Keratinocyte (primary cell): ENCODE measurements at regions not wholly inside any gene's neighbourhood (a gene's known extent, or its start where the extent isn't known, plus 50 kb on each side); places are given as distances from the start of the nearest gene placed in this dataset.

ENCODE experiments used
- DNase-seq: peaks from one replicate; pipeline ENCODE4 v3.0.0-alpha.2; 2011; ENCODE audit warnings: low read depth, missing footprints, low spot score
- FAIRE-seq: peaks from 2 replicates; lab custom pipeline; 2011; peaks lifted over from hg19 to GRCh38; lab: Jason Lieb, UNC
- H2AFZ ChIP-seq: 2 replicates; pipeline ENCODE4 v1.6.0; 2012; ENCODE audit warnings: low read length, control low read depth, inconsistent platforms; ENCODE audit not compliant: control insufficient read depth
- H3K27ac ChIP-seq: 2 replicates; pipeline ENCODE4 v1.5.1; 2011; ENCODE audit warnings: low read length; ENCODE audit not compliant: control insufficient read depth, insufficient read depth
- H3K27me3 ChIP-seq: 3 replicates; pipeline ENCODE4 v1.6.0; 2011; ENCODE audit warnings: low read length; ENCODE audit not compliant: control insufficient read depth, insufficient read depth; ENCODE audit errors: extremely low read depth
- H3K36me3 ChIP-seq, 2 experiments: 2 replicates in 1 of 2; 3 replicates in 1 of 2; pipeline ENCODE4 v1.5.1; 2011; ENCODE audit warnings: low read length in 2 of 2, mild to moderate bottlenecking in 1 of 2; ENCODE audit not compliant: control insufficient read depth in 2 of 2, insufficient read depth in 2 of 2; ENCODE audit errors: extremely low read depth in 1 of 2
- H3K4me1 ChIP-seq: 3 replicates; pipeline ENCODE4 v1.5.1; 2011; ENCODE audit warnings: low read length; ENCODE audit not compliant: control insufficient read depth, insufficient read depth; ENCODE audit errors: extremely low read depth
- H3K4me2 ChIP-seq: 3 replicates; pipeline ENCODE4 v1.6.0; 2011; ENCODE audit warnings: low read depth, low read length; ENCODE audit not compliant: control insufficient read depth, insufficient read depth; ENCODE audit errors: extremely low read depth
- H3K4me3 ChIP-seq, 3 experiments: fragments of 200-600 bp in 1 of 3; sonication (generic) in 1 of 3; 2 replicates in 2 of 3; 3 replicates in 1 of 3; pipeline ENCODE4 v1.5.1; 2011 to 2016; ENCODE audit warnings: low read length in 3 of 3, mild to moderate bottlenecking in 3 of 3, control low read depth in 2 of 3, inconsistent platforms in 1 of 3, low read depth in 1 of 3, mixed read lengths in 1 of 3, mixed run types in 1 of 3, moderate library complexity in 1 of 3; ENCODE audit not compliant: control insufficient read depth in 2 of 3, insufficient read depth in 2 of 3; ENCODE audit errors: extremely low read depth in 1 of 3
- H3K79me2 ChIP-seq: 2 replicates; pipeline ENCODE4 v1.6.0; 2012; ENCODE audit warnings: low read length; ENCODE audit not compliant: control insufficient read depth, insufficient read depth
- H3K9ac ChIP-seq: 3 replicates; pipeline ENCODE4 v1.6.0; 2011; ENCODE audit warnings: low read length; ENCODE audit not compliant: control insufficient read depth, insufficient read depth; ENCODE audit errors: extremely low read depth
- H3K9me1 ChIP-seq: 3 replicates; pipeline ENCODE4 v1.6.0; 2011; ENCODE audit warnings: low read length; ENCODE audit not compliant: control insufficient read depth, insufficient read depth; ENCODE audit errors: extremely low read depth
- H3K9me3 ChIP-seq: 2 replicates; pipeline ENCODE4 v1.5.1; 2012; ENCODE audit warnings: low read depth, low read length; ENCODE audit not compliant: control insufficient read depth
- H4K20me1 ChIP-seq: 3 replicates; pipeline ENCODE4 v1.6.0; 2011; ENCODE audit warnings: low read length; ENCODE audit not compliant: control insufficient read depth, insufficient read depth; ENCODE audit errors: extremely low read depth
- EZH2 ChIP-seq: IDR thresholded peaks from one replicate; pipeline ENCODE4 v1.6.1; 2012; ENCODE audit warnings: inconsistent platforms, mild to moderate bottlenecking, low read length, moderate library complexity
- dilution Hi-C: fragments of 300-500 bp; cut with MboI; formaldehyde crosslinking; loops from one replicate; pipeline ENCODE4 v1.7.0; 2020; ENCODE audit warnings: low sequenced_read_pairs; ENCODE audit not compliant: extremely low pct_ligation_motif_present
- TF ChIP-seq, protein P1 (sequence below), 3 experiments: IDR thresholded peaks in 1 of 3; conservative IDR thresholded peaks in 1 of 3; optimal IDR thresholded peaks in 1 of 3; 2 replicates in 2 of 3; 3 replicates in 1 of 3; pipeline versions ENCODE3 to v1.5.1; 2011; ENCODE audit warnings: low read length in 3 of 3, mild to moderate bottlenecking in 3 of 3, moderate library complexity in 2 of 3, control low read depth in 1 of 3, inconsistent platforms in 1 of 3; ENCODE audit not compliant: insufficient read depth in 2 of 3; ENCODE audit errors: extremely low read depth in 1 of 3

DNA sequence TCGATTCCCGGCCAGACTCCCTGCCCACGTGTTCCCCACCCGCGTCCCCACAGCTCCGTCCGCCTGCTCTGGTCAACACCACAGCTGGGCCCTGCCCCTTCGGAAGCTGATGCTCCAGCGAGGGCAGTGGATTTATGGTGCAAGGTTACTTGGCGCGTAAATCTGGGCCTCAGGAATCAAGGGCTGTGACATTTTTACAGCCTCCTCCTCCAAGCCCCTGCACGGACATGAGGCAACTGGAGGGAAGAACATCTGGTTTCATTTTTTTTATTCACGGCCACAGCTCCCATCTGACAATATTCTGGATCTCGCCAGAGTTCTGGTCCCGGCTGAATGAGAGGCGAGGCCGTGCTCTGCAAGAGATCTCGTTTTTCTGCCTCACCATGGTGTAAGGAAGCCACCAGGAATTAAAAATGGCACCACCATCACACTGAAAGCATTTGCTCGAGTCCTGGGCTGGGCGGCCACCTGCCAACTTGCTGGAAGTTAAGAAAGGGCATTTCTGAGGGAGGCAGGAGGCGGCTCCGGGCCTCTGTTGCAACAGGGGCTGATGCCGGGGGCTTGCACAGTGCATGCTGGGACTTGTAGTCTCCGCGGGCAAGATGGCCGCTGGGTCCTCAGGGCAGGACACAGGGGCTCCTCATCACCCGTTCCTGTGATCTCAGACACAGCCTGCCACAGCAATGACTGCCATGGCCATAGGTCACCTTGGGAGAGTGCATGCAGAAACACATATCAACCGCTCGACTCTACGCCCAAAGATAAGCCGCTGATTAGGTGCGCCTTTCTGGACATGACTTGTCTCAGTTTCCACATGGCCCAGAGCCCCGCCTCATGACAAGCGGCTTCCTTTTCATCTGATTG, 148.5 kb downstream of the LY86 start:
- Histone ChIP-seq H3K27me3 (no peaks in the 10 kb centered on the region), H3K4me2 (peak overlapping the region; percentile 68), H2AFZ (peak overlapping the region; percentile 79), H3K79me2 (no peaks in the 10 kb centered on the region), H3K27ac (no peak overlapping the region), H3K36me3 (no peaks in the 10 kb centered on the region), H3K9me3 (no peaks in the 10 kb centered on the region), H4K20me1 (no peaks in the 10 kb centered on the region), H3K9ac (no peak overlapping the region), H3K4me1 (no peaks in the 10 kb centered on the region), H3K9me1 (no peaks in the 10 kb centered on the region), H3K4me3 (peak overlapping the region in 1 of 3 experiments; percentile 61)
- DNase-seq: no peak
- no peak for TF ChIP-seq EZH2
- TF ChIP-seq, protein P1, sequence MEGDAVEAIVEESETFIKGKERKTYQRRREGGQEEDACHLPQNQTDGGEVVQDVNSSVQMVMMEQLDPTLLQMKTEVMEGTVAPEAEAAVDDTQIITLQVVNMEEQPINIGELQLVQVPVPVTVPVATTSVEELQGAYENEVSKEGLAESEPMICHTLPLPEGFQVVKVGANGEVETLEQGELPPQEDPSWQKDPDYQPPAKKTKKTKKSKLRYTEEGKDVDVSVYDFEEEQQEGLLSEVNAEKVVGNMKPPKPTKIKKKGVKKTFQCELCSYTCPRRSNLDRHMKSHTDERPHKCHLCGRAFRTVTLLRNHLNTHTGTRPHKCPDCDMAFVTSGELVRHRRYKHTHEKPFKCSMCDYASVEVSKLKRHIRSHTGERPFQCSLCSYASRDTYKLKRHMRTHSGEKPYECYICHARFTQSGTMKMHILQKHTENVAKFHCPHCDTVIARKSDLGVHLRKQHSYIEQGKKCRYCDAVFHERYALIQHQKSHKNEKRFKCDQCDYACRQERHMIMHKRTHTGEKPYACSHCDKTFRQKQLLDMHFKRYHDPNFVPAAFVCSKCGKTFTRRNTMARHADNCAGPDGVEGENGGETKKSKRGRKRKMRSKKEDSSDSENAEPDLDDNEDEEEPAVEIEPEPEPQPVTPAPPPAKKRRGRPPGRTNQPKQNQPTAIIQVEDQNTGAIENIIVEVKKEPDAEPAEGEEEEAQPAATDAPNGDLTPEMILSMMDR (optimal IDR thresholded peaks at IDR 0.05 in 1 of 3, IDR thresholded peaks at IDR 0.05 in 1 of 3, conservative IDR thresholded peaks at IDR 0.05 in 1 of 3; ENCODE audit: extremely low read depth in 1 of 3, insufficient read depth in 2 of 3, low read length in 3 of 3): no peak
- dilution Hi-C loops: no loop called here
- FAIRE-seq: no peak

DNA sequence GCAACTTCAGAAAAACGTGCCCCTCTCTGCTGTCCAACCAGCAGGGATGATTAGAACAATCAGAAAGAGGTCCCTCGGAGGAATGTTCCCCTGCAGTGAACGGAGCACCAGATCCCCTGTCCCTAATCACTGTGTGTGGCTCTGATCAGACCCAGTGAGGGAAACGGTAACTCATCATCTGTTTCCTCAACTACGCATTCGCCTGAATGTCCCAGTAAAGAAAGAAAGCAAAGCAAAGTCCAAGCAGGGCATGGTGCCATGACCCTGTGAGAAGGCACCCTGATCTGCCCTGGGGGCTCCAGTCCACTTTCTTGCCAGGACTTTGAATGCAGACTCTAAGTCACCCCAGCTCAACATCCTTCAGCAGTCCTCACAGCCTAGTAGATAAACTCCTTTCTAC, 149.2 kb downstream of the LY86 start:
- TF ChIP-seq, protein P1 (optimal IDR thresholded peaks at IDR 0.05 in 1 of 3, IDR thresholded peaks at IDR 0.05 in 1 of 3, conservative IDR thresholded peaks at IDR 0.05 in 1 of 3; ENCODE audit: extremely low read depth in 1 of 3, insufficient read depth in 2 of 3, low read length in 3 of 3): no peak
- no peak for TF ChIP-seq EZH2
- H4K20me1 ChIP-seq: no peaks in the 10 kb centered on the region
- H3K4me2 ChIP-seq: peak overlapping the region; percentile 68
- no peak for FAIRE-seq
- dilution Hi-C loops: no loop called here
- no peak overlapping the region for H3K4me3 ChIP-seq
- no peaks in the 10 kb centered on the region for H3K9me3 ChIP-seq
- no peak overlapping the region for H3K9ac ChIP-seq
- H3K27me3 ChIP-seq: no peaks in the 10 kb centered on the region
- H2AFZ ChIP-seq: peak overlapping the region; percentile 79
- no peak overlapping the region for H3K27ac ChIP-seq
- no peaks in the 10 kb centered on the region for H3K9me1 ChIP-seq
- no peak for DNase-seq
- no peaks in the 10 kb centered on the region for H3K36me3 ChIP-seq
- H3K79me2 ChIP-seq: no peaks in the 10 kb centered on the region
- no peaks in the 10 kb centered on the region for H3K4me1 ChIP-seq
